Body of pancreas (tissue), 4 donors: ENCODE measurements at regions not wholly inside any gene's neighbourhood (a gene's known extent, or its start where the extent isn't known, plus 50 kb on each side); places are given as distances from the start of the nearest gene placed in this dataset.

Source experiments
- ATAC-seq: fragments of 150-250 bp; one replicate; pipeline ENCODE4 v1.9.1; 2016
- DNase-seq, 4 donors: peaks; one replicate each; pipeline ENCODE4 v3.0.0-alpha.2; 2019
- H3K27ac ChIP-seq, 4 donors: fragments of 200-600 bp; sonication (generic); 1 replicate in 3 of 4; 2 replicates in 1 of 4; pipeline versions ENCODE4 v1.5.1 to v1.6.1; 2016 to 2019; ENCODE audit warnings: mild to moderate bottlenecking in 1 of 4, mixed read lengths in 1 of 4, moderate library complexity in 1 of 4
- H3K27me3 ChIP-seq, 2 donors: fragments of 200-600 bp; sonication (generic); one replicate each; pipeline ENCODE4 v1.6.0; 2016; ENCODE audit warnings: mild to moderate bottlenecking in 1 of 2
- H3K36me3 ChIP-seq, 2 donors: fragments of 200-600 bp; sonication (generic); replicated peaks in 1 of 2; 2 replicates each; pipeline ENCODE4 v1.5.1; 2016; ENCODE audit warnings: low read depth in 2 of 2; ENCODE audit not compliant: insufficient read depth in 1 of 2
- H3K4me1 ChIP-seq: fragments of 200-600 bp; sonication (generic); one replicate; pipeline ENCODE4 v1.6.0; 2016
- H3K4me3 ChIP-seq, 2 donors: fragments of 200-600 bp; sonication (generic); 1 replicate in 1 of 2; 2 replicates in 1 of 2; pipeline ENCODE4 v1.5.1; 2016 to 2019
- H3K9me3 ChIP-seq, 3 donors: fragments of 200-600 bp; sonication (generic); 1 replicate in 2 of 3; 2 replicates in 1 of 3; pipeline ENCODE4 v1.5.1; 2016
- CTCF ChIP-seq, 7 experiments: fragments of 450-650 bp in 4 of 7; fragments of 200-600 bp in 3 of 7; sonication (generic) in 3 of 7; IDR thresholded peaks; one replicate each; pipeline ENCODE4 v1.5.1; 2016 to 2019; ENCODE audit warnings: antibody characterized with exemption in 7 of 7
- POLR2A ChIP-seq, 3 donors: fragments of 450-650 bp; IDR thresholded peaks; one replicate each; pipeline ENCODE4 v1.6.1; 2016; ENCODE audit warnings: antibody characterized with exemption in 3 of 3, mild to moderate bottlenecking in 2 of 3
- WGBS, 2 donors: methylation state at CpG; one replicate each; pipeline ENCODE4 v1.1.5; 2017; 5-methylcytosine and 5-hydroxymethylcytosine counted together
- intact Hi-C: fragments of 100-400 bp; cut with DNase I; formaldehyde crosslinking; loops from one replicate; pipeline ENCODE4 v1.15.1; 2023

GRCh38 chr14:101206556-101206955, 303.0 kb upstream of the RTL1 start:
- Histone ChIP-seq H3K4me3 (no peak overlapping the region), H3K36me3 (no peaks in the 10 kb centered on the region), H3K27me3 (no peaks in the 10 kb centered on the region), H3K9me3 (peaks cover 0 to 23% (median 3%) of the 10 kb centered on the region in 3 donors), H3K27ac (no peak overlapping the region), H3K4me1 (no peaks in the 10 kb centered on the region)
- no peak for ATAC-seq
- DNase-seq: no peak
- intact Hi-C loops: no loop called here
- 74 to 76% methylated on average over 3 of the region's 3 CpGs for WGBS, 2 donors
- TF ChIP-seq POLR2A (IDR thresholded peaks at IDR 0.05) (no peak), CTCF (IDR thresholded peaks at IDR 0.05) (no peak)

- TF ChIP-seq POLR2A (IDR thresholded peaks at IDR 0.05): no peak
- TF ChIP-seq CTCF (IDR thresholded peaks at IDR 0.05): no peak
- Histone ChIP-seq H3K27ac (no peak overlapping the region), H3K9me3 (peaks cover 0 to 23% (median 3%) of the 10 kb centered on the region in 3 donors), H3K36me3 (no peaks in the 10 kb centered on the region), H3K27me3 (no peaks in the 10 kb centered on the region), H3K4me1 (no peaks in the 10 kb centered on the region), H3K4me3 (no peak overlapping the region)
- DNase-seq (no peak), ATAC-seq (no peak)
- 78 to 91% methylated on average over 2 of the region's 2 CpGs for WGBS, 2 donors
- intact Hi-C loops: no loop called here
Measured at GRCh38 chr14:101207041-101207440, 303.5 kb upstream of the RTL1 start.

GRCh38 chr14:101207897-101208296, 304.4 kb upstream of the RTL1 start:
- intact Hi-C loops: no loop called here
- Histone ChIP-seq H3K4me3 (no peak overlapping the region), H3K9me3 (peaks cover 0 to 23% (median 3%) of the 10 kb centered on the region in 3 donors), H3K36me3 (no peaks in the 10 kb centered on the region), H3K4me1 (no peaks in the 10 kb centered on the region), H3K27ac (no peak overlapping the region), H3K27me3 (no peaks in the 10 kb centered on the region)
- WGBS, 2 donors: 48 to 58% methylated on average over 1 of the region's 1 CpG
- no peak for ATAC-seq
- DNase-seq: no peak
- no peak for TF ChIP-seq POLR2A (IDR thresholded peaks at IDR 0.05)
- TF ChIP-seq CTCF (IDR thresholded peaks at IDR 0.05): no peak

- DNase-seq (no peak), ATAC-seq (no peak)
- Histone ChIP-seq H3K36me3 (no peaks in the 10 kb centered on the region), H3K27me3 (no peaks in the 10 kb centered on the region), H3K4me3 (no peak overlapping the region), H3K4me1 (no peaks in the 10 kb centered on the region), H3K27ac (no peak overlapping the region), H3K9me3 (peaks cover 0 to 23% (median 3%) of the 10 kb centered on the region in 3 donors)
- WGBS, 2 donors: 65 to 72% methylated on average over 2 of the region's 2 CpGs
- intact Hi-C loops: no loop called here
- TF ChIP-seq POLR2A (IDR thresholded peaks at IDR 0.05) (no peak), CTCF (IDR thresholded peaks at IDR 0.05) (no peak)
Measured at GRCh38 chr14:101209594-101209993, 306.1 kb upstream of the RTL1 start.

- 91 to 94% methylated on average over 3 to 5 of the region's 5 CpGs for WGBS, 2 donors
- Histone ChIP-seq H3K36me3 (no peaks in the 10 kb centered on the region), H3K9me3 (no peaks in the 10 kb centered on the region), H3K4me1 (no peaks in the 10 kb centered on the region), H3K27me3 (no peaks in the 10 kb centered on the region), H3K27ac (no peak overlapping the region), H3K4me3 (no peak overlapping the region)
- TF ChIP-seq CTCF (IDR thresholded peaks at IDR 0.05) (no peak), POLR2A (IDR thresholded peaks at IDR 0.05) (no peak)
- no peak for ATAC-seq
- no peak for DNase-seq
- intact Hi-C loops: no loop called here
Measured at GRCh38 chr14:101215266-101215665, 311.7 kb upstream of the RTL1 start.
